ENCODE measurements at regions not wholly inside any gene's neighbourhood (a gene's known extent, or its start where the extent isn't known, plus 50 kb on each side); places are given as distances from the start of the nearest gene placed in this dataset.

DNA sequence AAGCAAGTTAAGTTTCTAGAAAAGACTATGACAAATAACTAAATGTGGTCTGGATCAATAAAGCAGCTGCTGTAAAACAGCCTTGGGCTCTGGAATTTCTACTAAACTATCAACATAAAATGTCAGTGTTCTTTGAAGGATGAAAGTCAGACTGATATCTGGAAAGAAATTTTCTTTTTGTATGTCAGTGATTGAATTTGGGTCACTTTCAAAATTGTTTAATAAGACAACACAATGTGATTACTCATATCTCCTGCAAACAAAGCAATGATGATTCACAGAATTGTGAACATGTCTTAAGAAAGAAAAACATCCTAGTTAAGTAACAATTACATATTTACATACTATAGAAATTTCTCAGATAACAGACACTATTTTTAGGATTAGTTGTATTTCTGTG is 826.4 kb downstream of the PLA2G4A start:
- no peak for TF ChIP-seq ZNF70 (CRISPR knock-in tag; IDR thresholded peaks at IDR 0.05)
- no peak for TF ChIP-seq ZFP3 (CRISPR knock-in tag; IDR thresholded peaks at IDR 0.05)
- TF ChIP-seq ARNTL (CRISPR knock-in tag; IDR thresholded peaks at IDR 0.05; ENCODE audit: borderline replicate concordance, low read depth), result no peak
- TF ChIP-seq, protein P1, sequence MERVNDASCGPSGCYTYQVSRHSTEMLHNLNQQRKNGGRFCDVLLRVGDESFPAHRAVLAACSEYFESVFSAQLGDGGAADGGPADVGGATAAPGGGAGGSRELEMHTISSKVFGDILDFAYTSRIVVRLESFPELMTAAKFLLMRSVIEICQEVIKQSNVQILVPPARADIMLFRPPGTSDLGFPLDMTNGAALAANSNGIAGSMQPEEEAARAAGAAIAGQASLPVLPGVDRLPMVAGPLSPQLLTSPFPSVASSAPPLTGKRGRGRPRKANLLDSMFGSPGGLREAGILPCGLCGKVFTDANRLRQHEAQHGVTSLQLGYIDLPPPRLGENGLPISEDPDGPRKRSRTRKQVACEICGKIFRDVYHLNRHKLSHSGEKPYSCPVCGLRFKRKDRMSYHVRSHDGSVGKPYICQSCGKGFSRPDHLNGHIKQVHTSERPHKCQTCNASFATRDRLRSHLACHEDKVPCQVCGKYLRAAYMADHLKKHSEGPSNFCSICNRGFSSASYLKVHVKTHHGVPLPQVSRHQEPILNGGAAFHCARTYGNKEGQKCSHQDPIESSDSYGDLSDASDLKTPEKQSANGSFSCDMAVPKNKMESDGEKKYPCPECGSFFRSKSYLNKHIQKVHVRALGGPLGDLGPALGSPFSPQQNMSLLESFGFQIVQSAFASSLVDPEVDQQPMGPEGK (CRISPR knock-in tag; IDR thresholded peaks at IDR 0.05; ENCODE audit: borderline replicate concordance), result no peak

Measured in SK-N-SH treated with all-trans-retinoic acid at 6 μM for 48 hours (cell line).